ENCODE measurements at regions not wholly inside any gene's neighbourhood (a gene's known extent, or its start where the extent isn't known, plus 50 kb on each side); places are given as distances from the start of the nearest gene placed in this dataset.

DNA sequence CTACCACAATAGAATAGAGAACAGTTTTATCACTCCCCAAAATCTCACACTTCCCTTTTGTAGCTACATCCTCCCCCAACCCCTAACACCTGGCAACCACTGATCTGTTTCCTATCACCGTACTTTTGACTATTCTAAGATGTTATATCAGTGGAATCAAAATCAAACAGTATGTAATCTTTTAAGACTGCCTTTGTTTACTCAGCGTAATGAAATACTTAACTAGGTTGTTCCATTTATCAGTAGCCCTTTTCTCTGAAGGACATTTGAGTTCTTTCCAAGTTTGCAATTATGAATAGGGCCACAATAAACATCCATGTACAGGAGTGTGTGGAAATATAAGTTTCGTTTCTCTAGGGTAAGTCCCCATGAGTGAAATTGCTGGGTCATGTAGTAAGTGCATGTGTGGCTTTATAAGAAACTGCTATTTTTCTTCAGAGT is 372.3 kb downstream of the SV2B start:
- intact Hi-C loops (cut with DNase I), result no loop called here
- TF ChIP-seq CTCF (IDR thresholded peaks at IDR 0.05), result no peak
- H3K27me3 ChIP-seq, result no peaks in the 10 kb centered on the region
- no peak for DNase-seq
- H3K9ac ChIP-seq (ENCODE audit: low read depth in 2 of 2, low read length in 2 of 2), result no peak overlapping the region
- H3K27ac ChIP-seq, result no peak overlapping the region
- no peak overlapping the region for H3K4me3 ChIP-seq
- H3K9me3 ChIP-seq, result no peaks in the 10 kb centered on the region
- peaks cover 4% of the 10 kb centered on the region for H3K4me1 ChIP-seq
- no peaks in the 10 kb centered on the region for H3K36me3 ChIP-seq

- DNase-seq, result no peak
- Histone ChIP-seq H3K36me3 (no peaks in the 10 kb centered on the region), H3K9ac (ENCODE audit: low read depth in 2 of 2, low read length in 2 of 2) (no peak overlapping the region), H3K27ac (no peak overlapping the region), H3K9me3 (no peaks in the 10 kb centered on the region), H3K27me3 (no peaks in the 10 kb centered on the region), H3K4me3 (no peak overlapping the region), H3K4me1 (peaks cover 4% of the 10 kb centered on the region)
- intact Hi-C loops (cut with DNase I), result no loop called here
- no peak for TF ChIP-seq CTCF (IDR thresholded peaks at IDR 0.05)
Measured at GRCh38 chr15:91473894-91474545, 374.0 kb downstream of the SV2B start.

GRCh38 chr15:91476861-91477260 is 376.6 kb upstream of the SLCO3A1 start:
- H3K27me3 ChIP-seq, result no peaks in the 10 kb centered on the region
- intact Hi-C loops (cut with DNase I), result no loop called here
- H3K4me3 ChIP-seq, result no peak overlapping the region
- peaks cover 3% of the 10 kb centered on the region for H3K4me1 ChIP-seq
- H3K9ac ChIP-seq (ENCODE audit: low read depth in 2 of 2, low read length in 2 of 2), result no peak overlapping the region
- no peaks in the 10 kb centered on the region for H3K36me3 ChIP-seq
- TF ChIP-seq CTCF (IDR thresholded peaks at IDR 0.05), result no peak
- H3K9me3 ChIP-seq, result no peaks in the 10 kb centered on the region
- H3K27ac ChIP-seq, result no peak overlapping the region
- DNase-seq, result no peak

GRCh38 chr15:91478717-91479191 is 374.8 kb upstream of the SLCO3A1 start:
- no peak overlapping the region for H3K9ac ChIP-seq (ENCODE audit: low read depth in 2 of 2, low read length in 2 of 2)
- no peak overlapping the region for H3K4me3 ChIP-seq
- no peaks in the 10 kb centered on the region for H3K36me3 ChIP-seq
- H3K27me3 ChIP-seq, result no peaks in the 10 kb centered on the region
- no peaks in the 10 kb centered on the region for H3K4me1 ChIP-seq
- H3K27ac ChIP-seq, result no peak overlapping the region
- DNase-seq, result no peak
- H3K9me3 ChIP-seq, result no peaks in the 10 kb centered on the region
- no peak for TF ChIP-seq CTCF (IDR thresholded peaks at IDR 0.05)
- intact Hi-C loops (cut with DNase I), result no loop called here

DNA sequence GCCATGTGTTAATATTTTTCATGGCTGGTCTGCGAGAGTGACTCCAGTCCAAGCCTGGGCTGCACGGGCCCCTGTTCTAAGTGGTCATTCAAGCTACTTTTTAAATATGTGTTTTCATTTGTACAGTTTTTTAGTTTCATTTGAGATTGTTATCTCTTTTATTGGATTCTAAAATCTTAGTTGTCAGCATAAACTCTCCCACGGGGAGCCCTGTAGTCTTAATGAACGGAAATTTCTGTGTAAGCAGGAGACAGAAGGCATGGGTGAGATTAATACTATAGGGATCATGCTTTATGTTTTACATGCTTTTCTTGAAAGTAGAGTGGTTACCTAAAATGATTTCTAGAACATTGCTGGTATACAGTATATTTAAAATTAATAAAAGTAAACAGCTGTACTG is 373.1 kb upstream of the SLCO3A1 start:
- Histone ChIP-seq H3K27ac (no peak overlapping the region), H3K4me1 (no peaks in the 10 kb centered on the region), H3K9me3 (no peaks in the 10 kb centered on the region), H3K4me3 (no peak overlapping the region), H3K27me3 (no peaks in the 10 kb centered on the region), H3K36me3 (no peaks in the 10 kb centered on the region), H3K9ac (ENCODE audit: low read depth in 2 of 2, low read length in 2 of 2) (no peak overlapping the region)
- DNase-seq, result no peak
- no peak for TF ChIP-seq CTCF (IDR thresholded peaks at IDR 0.05)
- intact Hi-C loops (cut with DNase I), result no loop called here
